GM12878 (cell line): ENCODE measurements at regions not wholly inside any gene's neighbourhood (a gene's known extent, or its start where the extent isn't known, plus 50 kb on each side); places are given as distances from the start of the nearest gene placed in this dataset.

Experiments
- ATAC-seq: fragments of 200-7000 bp; cut with Tn5 transposase; 3 replicates; pipeline ENCODE4 v1.9.1; 2020; ENCODE audit warnings: mild to moderate bottlenecking, moderate library complexity
- BruUV-seq: library from RNA; stranded (reverse); fragments of 400-500 nt; replicated peaks from 2 replicates; lab custom pipeline; 2021; lab: Mats Ljungman, UMichigan
- CTCF ChIA-PET: fragments of 300-600 bp; sonication (Branson Sonifier 250); formaldehyde crosslinking; extraction: SDS; loops from one replicate; lab custom pipeline; 2021; ENCODE audit warnings: inconsistent platforms; lab: Yijun Ruan, JAX
- POLR2A ChIA-PET: fragments of 350-600 bp; formaldehyde crosslinking; extraction: SDS; loops from one replicate; lab custom pipeline; 2021; ENCODE audit warnings: inconsistent platforms; lab: Charles Lee
- RAD21 ChIA-PET: fragments of 300-600 bp; sonication (Branson Sonifier 250); formaldehyde crosslinking; loops from one replicate; lab custom pipeline; 2023; ENCODE audit warnings: antibody characterized with exemption; ENCODE audit not compliant: unreplicated experiment; lab: Charles Lee
- SMC1A ChIA-PET: fragments of 300-600 bp; sonication (Branson Sonifier 250); formaldehyde crosslinking; loops from one replicate; lab custom pipeline; 2023; ENCODE audit not compliant: unreplicated experiment, uncharacterized antibody; lab: Charles Lee
- DNase-seq: peaks from one replicate; pipeline ENCODE4 v3.0.0-alpha.2; 2011; ENCODE audit warnings: low read depth, low spot score
- FAIRE-seq: peaks from 3 replicates; lab custom pipeline; 2011; peaks lifted over from hg19 to GRCh38; lab: Jason Lieb, UNC
- H2AFZ ChIP-seq: 2 replicates; pipeline ENCODE4 v1.6.0; 2011; ENCODE audit warnings: low read depth, low read length, control low read depth; ENCODE audit not compliant: control insufficient read depth
- H3K27ac ChIP-seq: 2 replicates; pipeline ENCODE4 v1.5.1; 2011; ENCODE audit warnings: control low read depth; ENCODE audit not compliant: control insufficient read depth, insufficient read depth
- H3K27me3 ChIP-seq, 2 experiments: replicated peaks in 1 of 2; 2 replicates each; pipeline versions ENCODE4 v1.6.0 to v1.6.1; 2011; ENCODE audit warnings: low read length in 1 of 2; ENCODE audit not compliant: control insufficient read depth in 2 of 2, insufficient read depth in 2 of 2
- H3K36me3 ChIP-seq, 2 experiments: 2 replicates each; pipeline ENCODE4 v1.5.1; 2011; ENCODE audit warnings: low read length in 1 of 2; ENCODE audit not compliant: control insufficient read depth in 2 of 2, insufficient read depth in 2 of 2
- H3K4me1 ChIP-seq: 2 replicates; pipeline ENCODE4 v1.6.1; 2011; ENCODE audit warnings: mild to moderate bottlenecking, low read length, moderate library complexity, mixed read lengths; ENCODE audit not compliant: control insufficient read depth, insufficient read depth
- H3K4me2 ChIP-seq: 2 replicates; pipeline ENCODE4 v1.6.0; 2011; ENCODE audit warnings: control low read depth; ENCODE audit not compliant: control insufficient read depth, insufficient read depth
- H3K4me3 ChIP-seq: fragments of 200-600 bp; sonication (generic); 2 replicates; pipeline ENCODE4 v1.5.1; 2016
- H3K79me2 ChIP-seq: 2 replicates; pipeline ENCODE4 v1.6.0; 2011; ENCODE audit warnings: low read length; ENCODE audit not compliant: control insufficient read depth, insufficient read depth
- H3K9ac ChIP-seq: 2 replicates; pipeline ENCODE4 v1.8.0; 2011; ENCODE audit warnings: low read length, control low read depth, mixed read lengths; ENCODE audit not compliant: control insufficient read depth, insufficient read depth
- H3K9me3 ChIP-seq: replicated peaks from 3 replicates; pipeline ENCODE4 v1.5.1; 2011; ENCODE audit warnings: mild to moderate bottlenecking, low read length; ENCODE audit not compliant: control insufficient read depth, insufficient read depth
- H4K20me1 ChIP-seq: 2 replicates; pipeline ENCODE4 v1.6.0; 2011; ENCODE audit not compliant: control insufficient read depth, insufficient read depth
- ATF7 ChIP-seq: fragments of 450-650 bp; IDR thresholded peaks from 2 replicates; pipeline ENCODE4 v1.6.1; 2016; ENCODE audit warnings: low read depth, mild to moderate bottlenecking
- FOXM1 ChIP-seq: IDR thresholded peaks from 2 replicates; pipeline ENCODE4 v1.6.1; 2012; ENCODE audit warnings: low read depth, mild to moderate bottlenecking, inconsistent platforms, low read length, moderate library complexity
- IKZF1 ChIP-seq: fragments of 450-650 bp; conservative IDR thresholded peaks from 2 replicates; pipeline ENCODE4 v1.6.1; 2017; ENCODE audit warnings: antibody characterized with exemption, mild to moderate bottlenecking
- MTA2 ChIP-seq: fragments of 450-650 bp; IDR thresholded peaks from 2 replicates; pipeline ENCODE4 v1.6.1; 2016; ENCODE audit warnings: low read depth, mild to moderate bottlenecking, moderate library complexity
- RAD51 ChIP-seq: fragments of 450-650 bp; IDR thresholded peaks from 2 replicates; pipeline ENCODE4 v1.6.1; 2016; ENCODE audit warnings: moderate library complexity, mild to moderate bottlenecking, inconsistent platforms
- SMC3 ChIP-seq: IDR thresholded peaks from 2 replicates; pipeline ENCODE4 v1.6.1; 2011; ENCODE audit warnings: low read length, improper control_type of control experiment, borderline replicate concordance
- TBL1XR1 ChIP-seq: IDR thresholded peaks from 2 replicates; pipeline ENCODE4 v1.6.1; 2012; ENCODE audit warnings: low read depth, low read length, improper control_type of control experiment
- WGBS: methylation state at CpG from one replicate; pipeline ENCODE4 v1.1.6; 2016; ENCODE audit warnings: low lambda C conversion rate; ENCODE audit not compliant: insufficient replicate concordance, insufficient coverage; ENCODE audit errors: missing lambda C conversion rate; 5-methylcytosine and 5-hydroxymethylcytosine counted together
- in situ Hi-C: fragments of 300-500 bp; cut with MboI; formaldehyde crosslinking; loops from 9 replicates; pipeline ENCODE4 v1.14.3; 2018; ENCODE audit warnings: mixed read lengths
- intact Hi-C: fragments of 100-400 bp; cut with micrococcal nuclease; formaldehyde crosslinking; loops from one replicate; pipeline ENCODE4 v1.14.2; 2022; ENCODE audit not compliant: unreplicated experiment
- TF ChIP-seq, protein P1 (sequence below): fragments of 150-350 bp; IDR thresholded peaks from 2 replicates; pipeline ENCODE4 v1.6.1; 2016; ENCODE audit warnings: low read depth, low read length
- TF ChIP-seq, protein P2 (sequence below): fragments of 450-650 bp; IDR thresholded peaks from 2 replicates; pipeline ENCODE4 v1.6.1; 2017; ENCODE audit warnings: mild to moderate bottlenecking, moderate library complexity
- TF ChIP-seq, protein P3 (sequence below): IDR thresholded peaks from 2 replicates; pipeline ENCODE4 v1.6.1; 2011; ENCODE audit warnings: borderline replicate concordance, low read depth, mild to moderate bottlenecking, moderate library complexity, mixed read lengths, low read length; ENCODE audit not compliant: insufficient read depth; ENCODE audit errors: extremely low read length

DNA sequence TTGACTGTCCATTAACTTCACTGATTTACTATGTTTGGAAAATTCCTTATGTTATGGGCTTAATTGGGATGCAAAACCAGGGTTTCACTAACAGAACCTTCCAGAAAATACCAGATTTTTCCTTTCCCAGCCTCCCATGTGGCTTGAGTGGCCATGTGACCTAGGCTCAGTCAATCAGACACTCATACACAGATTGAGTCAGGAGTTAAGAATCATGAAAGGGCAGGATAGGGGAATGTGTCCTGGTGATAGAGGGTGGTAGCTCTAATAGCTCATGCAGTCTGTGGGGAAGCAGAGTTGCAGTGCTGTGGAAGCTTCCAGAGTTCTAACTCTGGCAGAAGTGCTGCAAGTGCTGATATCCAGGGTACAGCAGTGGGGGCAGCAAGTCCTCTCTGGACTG is 134.1 kb upstream of the IFNG-AS1 start:
- H3K4me3 ChIP-seq, result no peak overlapping the region
- no peaks in the 10 kb centered on the region; the same call in 2 of the 3 replicates for H3K9me3 ChIP-seq
- ChIA-PET SMC1A (no interaction called here), CTCF (interaction anchor here (0.6 kb wide), 1 partner anchor 413 kb away, joined by 3 read pairs; no protein-coding TSS in a partner anchor), POLR2A (no interaction called here), RAD21 (no interaction called here)
- H3K27ac ChIP-seq, result no peak overlapping the region
- H4K20me1 ChIP-seq, result no peaks in the 10 kb centered on the region
- no peaks in the 10 kb centered on the region for H3K36me3 ChIP-seq
- no peaks in the 10 kb centered on the region for H3K79me2 ChIP-seq
- intact Hi-C loops, result no loop called here
- BruUV-seq, result no TSS peak
- DNase-seq, result no peak
- no peak for FAIRE-seq
- H3K4me1 ChIP-seq, result no peaks in the 10 kb centered on the region
- TF ChIP-seq TBL1XR1 (no peak), RAD51 (no peak), FOXM1 (no peak), MTA2 (no peak), ATF7 (no peak)
- no peaks in the 10 kb centered on the region for H3K27me3 ChIP-seq
- ATAC-seq, result no peak
- H3K4me2 ChIP-seq, result no peak overlapping the region
- in situ Hi-C loops, result no loop called here
- H3K9ac ChIP-seq, result no peak overlapping the region
- H2AFZ ChIP-seq, result no peak overlapping the region

DNA sequence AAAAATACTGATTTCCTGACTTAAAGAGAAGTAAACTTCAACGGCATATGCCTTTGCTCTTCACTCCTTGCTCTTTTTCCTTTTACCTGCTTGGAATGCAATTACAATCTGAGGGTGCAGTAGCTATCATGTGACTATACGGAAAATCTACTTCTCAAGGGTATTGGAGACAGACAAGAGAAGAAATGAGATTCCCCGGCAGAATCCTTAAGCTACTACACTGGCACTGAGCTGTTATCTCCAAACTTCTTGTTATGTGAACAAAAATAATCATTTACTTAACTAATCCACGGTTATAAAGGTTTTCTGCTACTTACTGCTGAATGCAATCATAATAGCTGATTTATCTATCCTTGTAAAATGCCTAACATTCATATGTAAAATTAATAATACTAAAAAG is 118.0 kb upstream of the IFNG-AS1 start:
- Histone ChIP-seq H3K4me2 (no peak overlapping the region), H3K36me3 (no peaks in the 10 kb centered on the region), H3K27me3 (no peaks in the 10 kb centered on the region), H2AFZ (no peak overlapping the region), H3K9me3 (no peaks in the 10 kb centered on the region), H3K27ac (no peak overlapping the region), H4K20me1 (no peaks in the 10 kb centered on the region), H3K9ac (no peak overlapping the region), H3K4me3 (no peak overlapping the region), H3K4me1 (no peaks in the 10 kb centered on the region), H3K79me2 (no peaks in the 10 kb centered on the region)
- DNase-seq (no peak), ATAC-seq (no peak), FAIRE-seq (no peak)
- no TSS peak for BruUV-seq
- ChIA-PET SMC1A (interaction anchor here (1.0 kb wide), 1 partner anchor 219 kb away, joined by 3 read pairs; no protein-coding TSS in a partner anchor), RAD21 (no interaction called here), CTCF (no interaction called here), POLR2A (no interaction called here)
- in situ Hi-C loops, result no loop called here
- 79% methylated on average over 4 of the region's 4 CpGs for WGBS
- intact Hi-C loops, result no loop called here
- TF ChIP-seq, protein P1, sequence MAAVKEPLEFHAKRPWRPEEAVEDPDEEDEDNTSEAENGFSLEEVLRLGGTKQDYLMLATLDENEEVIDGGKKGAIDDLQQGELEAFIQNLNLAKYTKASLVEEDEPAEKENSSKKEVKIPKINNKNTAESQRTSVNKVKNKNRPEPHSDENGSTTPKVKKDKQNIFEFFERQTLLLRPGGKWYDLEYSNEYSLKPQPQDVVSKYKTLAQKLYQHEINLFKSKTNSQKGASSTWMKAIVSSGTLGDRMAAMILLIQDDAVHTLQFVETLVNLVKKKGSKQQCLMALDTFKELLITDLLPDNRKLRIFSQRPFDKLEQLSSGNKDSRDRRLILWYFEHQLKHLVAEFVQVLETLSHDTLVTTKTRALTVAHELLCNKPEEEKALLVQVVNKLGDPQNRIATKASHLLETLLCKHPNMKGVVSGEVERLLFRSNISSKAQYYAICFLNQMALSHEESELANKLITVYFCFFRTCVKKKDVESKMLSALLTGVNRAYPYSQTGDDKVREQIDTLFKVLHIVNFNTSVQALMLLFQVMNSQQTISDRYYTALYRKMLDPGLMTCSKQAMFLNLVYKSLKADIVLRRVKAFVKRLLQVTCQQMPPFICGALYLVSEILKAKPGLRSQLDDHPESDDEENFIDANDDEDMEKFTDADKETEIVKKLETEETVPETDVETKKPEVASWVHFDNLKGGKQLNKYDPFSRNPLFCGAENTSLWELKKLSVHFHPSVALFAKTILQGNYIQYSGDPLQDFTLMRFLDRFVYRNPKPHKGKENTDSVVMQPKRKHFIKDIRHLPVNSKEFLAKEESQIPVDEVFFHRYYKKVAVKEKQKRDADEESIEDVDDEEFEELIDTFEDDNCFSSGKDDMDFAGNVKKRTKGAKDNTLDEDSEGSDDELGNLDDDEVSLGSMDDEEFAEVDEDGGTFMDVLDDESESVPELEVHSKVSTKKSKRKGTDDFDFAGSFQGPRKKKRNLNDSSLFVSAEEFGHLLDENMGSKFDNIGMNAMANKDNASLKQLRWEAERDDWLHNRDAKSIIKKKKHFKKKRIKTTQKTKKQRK, result no peak
- TF ChIP-seq SMC3 (no peak), IKZF1 (no peak)
- TF ChIP-seq, protein P2, sequence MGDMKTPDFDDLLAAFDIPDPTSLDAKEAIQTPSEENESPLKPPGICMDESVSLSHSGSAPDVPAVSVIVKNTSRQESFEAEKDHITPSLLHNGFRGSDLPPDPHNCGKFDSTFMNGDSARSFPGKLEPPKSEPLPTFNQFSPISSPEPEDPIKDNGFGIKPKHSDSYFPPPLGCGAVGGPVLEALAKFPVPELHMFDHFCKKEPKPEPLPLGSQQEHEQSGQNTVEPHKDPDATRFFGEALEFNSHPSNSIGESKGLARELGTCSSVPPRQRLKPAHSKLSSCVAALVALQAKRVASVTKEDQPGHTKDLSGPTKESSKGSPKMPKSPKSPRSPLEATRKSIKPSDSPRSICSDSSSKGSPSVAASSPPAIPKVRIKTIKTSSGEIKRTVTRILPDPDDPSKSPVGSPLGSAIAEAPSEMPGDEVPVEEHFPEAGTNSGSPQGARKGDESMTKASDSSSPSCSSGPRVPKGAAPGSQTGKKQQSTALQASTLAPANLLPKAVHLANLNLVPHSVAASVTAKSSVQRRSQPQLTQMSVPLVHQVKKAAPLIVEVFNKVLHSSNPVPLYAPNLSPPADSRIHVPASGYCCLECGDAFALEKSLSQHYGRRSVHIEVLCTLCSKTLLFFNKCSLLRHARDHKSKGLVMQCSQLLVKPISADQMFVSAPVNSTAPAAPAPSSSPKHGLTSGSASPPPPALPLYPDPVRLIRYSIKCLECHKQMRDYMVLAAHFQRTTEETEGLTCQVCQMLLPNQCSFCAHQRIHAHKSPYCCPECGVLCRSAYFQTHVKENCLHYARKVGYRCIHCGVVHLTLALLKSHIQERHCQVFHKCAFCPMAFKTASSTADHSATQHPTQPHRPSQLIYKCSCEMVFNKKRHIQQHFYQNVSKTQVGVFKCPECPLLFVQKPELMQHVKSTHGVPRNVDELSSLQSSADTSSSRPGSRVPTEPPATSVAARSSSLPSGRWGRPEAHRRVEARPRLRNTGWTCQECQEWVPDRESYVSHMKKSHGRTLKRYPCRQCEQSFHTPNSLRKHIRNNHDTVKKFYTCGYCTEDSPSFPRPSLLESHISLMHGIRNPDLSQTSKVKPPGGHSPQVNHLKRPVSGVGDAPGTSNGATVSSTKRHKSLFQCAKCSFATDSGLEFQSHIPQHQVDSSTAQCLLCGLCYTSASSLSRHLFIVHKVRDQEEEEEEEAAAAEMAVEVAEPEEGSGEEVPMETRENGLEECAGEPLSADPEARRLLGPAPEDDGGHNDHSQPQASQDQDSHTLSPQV, result no peak
- TF ChIP-seq, protein P3, sequence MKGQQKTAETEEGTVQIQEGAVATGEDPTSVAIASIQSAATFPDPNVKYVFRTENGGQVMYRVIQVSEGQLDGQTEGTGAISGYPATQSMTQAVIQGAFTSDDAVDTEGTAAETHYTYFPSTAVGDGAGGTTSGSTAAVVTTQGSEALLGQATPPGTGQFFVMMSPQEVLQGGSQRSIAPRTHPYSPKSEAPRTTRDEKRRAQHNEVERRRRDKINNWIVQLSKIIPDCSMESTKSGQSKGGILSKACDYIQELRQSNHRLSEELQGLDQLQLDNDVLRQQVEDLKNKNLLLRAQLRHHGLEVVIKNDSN, result no peak
